Astrocyte (in vitro differentiated cells and primary cell): ENCODE measurements at regions not wholly inside any gene's neighbourhood (a gene's known extent, or its start where the extent isn't known, plus 50 kb on each side); places are given as distances from the start of the nearest gene placed in this dataset.

Experiments used
- CTCF ChIP-seq: IDR thresholded peaks from 2 replicates; pipeline ENCODE4 v1.5.1; 2011; ENCODE audit warnings: low read depth, mild to moderate bottlenecking, inconsistent platforms, low read length, moderate library complexity; ENCODE audit not compliant: insufficient read depth
- EZH2 ChIP-seq: IDR thresholded peaks from 2 replicates; pipeline ENCODE4 v1.6.1; 2012; ENCODE audit warnings: mild to moderate bottlenecking, low read length, inconsistent platforms; ENCODE audit not compliant: insufficient read depth

- TF ChIP-seq CTCF, result no peak
- TF ChIP-seq EZH2, result no peak
Measured at GRCh38 chr1:72466376-72466775, 184.0 kb upstream of the NEGR1 start.
